Pons (tissue), 1 donor: ENCODE measurements at regions not wholly inside any gene's neighbourhood (a gene's known extent, or its start where the extent isn't known, plus 50 kb on each side); places are given as distances from the start of the nearest gene placed in this dataset.
A peak's percentile ranks its signal among the peaks of the same experiment; 100 is the strongest.
"Not testable (repeated sequence)": the region's sequence is repeated elsewhere in the genome, so short reads cannot be mapped to it uniquely, and the experiment has no call there.

ENCODE experiments used
- DNase-seq: peaks from one replicate; pipeline ENCODE4 v3.0.0-alpha.2; 2016; ENCODE audit warnings: low spot score

GRCh38 chr6:10180138-10181074 is 234.5 kb downstream of the TFAP2A start:
- no peak for DNase-seq

- no peak for DNase-seq
Observed at GRCh38 chr6:10177704-10178103, 237.2 kb downstream of the TFAP2A start.

DNA sequence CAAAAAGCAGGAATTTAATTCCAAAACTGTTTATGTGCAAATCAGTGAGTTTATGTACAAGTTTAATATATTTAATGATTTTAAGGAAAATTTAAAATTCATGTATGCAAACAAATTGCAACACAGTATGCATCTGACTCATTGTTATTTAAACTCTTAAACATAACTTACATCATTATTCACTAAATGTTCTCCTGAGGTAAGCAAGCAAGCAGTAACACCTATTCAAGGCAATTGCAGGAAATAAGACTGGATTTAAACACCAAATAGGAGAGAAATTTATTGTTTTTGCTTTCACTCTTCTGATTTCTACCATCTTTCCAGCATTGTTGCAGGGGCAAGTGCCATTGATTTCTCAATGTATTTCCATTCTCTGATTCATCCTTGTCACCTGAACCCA is 239.5 kb downstream of the TFAP2A start:
- DNase-seq: no peak

DNA sequence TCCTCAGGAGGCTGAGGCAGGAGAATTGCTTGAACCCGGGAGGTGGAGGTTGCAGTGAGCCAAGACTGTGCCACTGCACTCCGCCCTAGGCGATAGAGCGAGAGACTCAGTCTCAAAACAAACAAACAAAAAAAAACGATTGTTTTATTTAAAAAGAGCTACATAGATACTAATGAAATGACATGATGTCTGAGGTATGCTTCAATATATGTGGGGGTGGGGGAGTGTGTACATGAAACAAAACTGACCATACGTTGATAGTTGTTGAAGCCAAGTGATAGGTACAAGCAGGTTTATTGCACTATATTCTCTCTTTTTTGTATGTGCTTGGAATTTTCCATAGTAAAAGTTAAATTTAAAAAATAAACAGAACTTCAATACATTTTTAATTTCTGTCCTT is 240.1 kb downstream of the TFAP2A start:
- DNase-seq: no peak

- DNase-seq: no peak
Observed at GRCh38 chr6:10174056-10174455, 240.8 kb downstream of the TFAP2A start.

- not testable (repeated sequence) for DNase-seq
Observed at GRCh38 chr6:10171706-10172105, 243.2 kb downstream of the TFAP2A start.

DNA sequence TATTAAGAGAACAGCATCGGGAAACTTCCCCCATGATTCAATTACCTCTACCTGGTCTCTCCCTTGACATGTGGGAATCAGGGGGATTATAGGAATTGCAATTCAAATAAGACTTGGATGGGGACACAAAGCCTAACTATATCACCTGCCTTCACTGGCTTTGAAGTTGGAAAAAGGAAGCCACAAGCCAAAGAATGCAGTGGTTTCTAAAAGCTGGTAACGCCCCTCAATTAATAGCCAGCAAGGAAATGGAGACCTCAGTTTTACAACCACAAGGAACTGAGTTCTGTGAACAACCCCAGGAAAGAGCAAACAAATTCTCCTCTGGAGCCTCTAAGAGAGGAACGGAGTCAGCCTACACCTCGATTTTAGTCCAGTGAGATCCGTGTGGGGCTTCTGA is 244.1 kb downstream of the TFAP2A start:
- DNase-seq: no peak

DNA sequence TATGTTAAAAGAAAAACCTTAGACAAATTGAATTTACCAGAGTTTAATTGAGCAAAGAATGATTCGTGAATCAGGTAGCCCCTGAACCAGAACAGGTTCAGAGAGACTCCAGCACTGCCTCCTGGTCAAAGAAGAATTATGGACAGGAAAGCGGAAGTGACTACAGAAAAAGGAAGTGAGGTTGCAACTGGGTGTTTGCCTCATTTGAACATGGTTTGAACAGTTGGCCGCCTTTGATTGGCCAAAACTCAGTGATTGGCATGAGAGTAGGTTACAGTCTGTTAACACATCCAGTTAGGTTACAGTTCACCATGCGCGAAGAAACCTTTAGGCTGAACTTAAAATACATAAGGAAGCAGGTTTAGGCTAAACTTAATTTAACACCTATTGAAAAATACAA is 248.8 kb downstream of the TFAP2A start:
- no peak for DNase-seq

GRCh38 chr6:10163203-10163962 is 251.5 kb downstream of the TFAP2A start:
- DNase-seq: no peak

DNA sequence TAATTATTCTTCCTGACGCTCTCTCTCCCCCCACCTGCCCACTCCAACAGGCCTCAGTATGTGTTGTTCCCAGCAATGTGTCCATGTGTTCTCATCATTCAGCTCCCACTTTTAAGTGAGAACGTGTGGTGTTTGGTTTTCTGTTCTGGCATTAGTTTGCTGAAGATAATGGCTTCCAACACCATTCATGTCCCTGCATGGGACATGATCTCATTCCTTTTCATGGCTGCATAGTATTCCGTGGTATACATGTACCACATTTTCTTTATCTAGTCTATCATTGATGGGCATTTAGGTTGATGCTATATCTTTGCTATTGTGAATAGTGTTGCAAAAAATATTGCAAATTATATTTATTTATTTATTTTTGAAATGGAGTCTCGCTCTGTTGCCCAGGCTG is 258.0 kb downstream of the TFAP2A start:
- DNase-seq: no peak

DNA sequence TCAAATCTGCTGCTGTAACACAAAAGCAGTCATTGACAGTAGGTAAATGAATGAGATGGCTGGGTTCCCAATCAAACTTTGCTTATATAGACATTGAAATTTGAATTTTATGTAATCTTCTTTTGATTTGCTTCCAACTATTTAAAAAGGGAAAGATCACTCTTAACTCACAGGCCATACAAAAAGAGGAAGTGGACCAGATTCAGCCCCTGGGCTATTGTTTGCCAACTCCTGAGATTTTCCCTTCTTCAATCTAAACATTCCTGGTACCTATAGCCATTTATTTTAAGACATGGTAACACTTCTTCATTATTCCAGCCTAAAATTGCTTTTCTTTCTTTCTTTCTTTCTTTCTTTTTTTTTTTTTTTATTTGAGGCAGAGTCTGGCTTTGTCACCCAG is 260.6 kb downstream of the TFAP2A start:
- DNase-seq: no peak

GRCh38 chr6:10151144-10151915 is 263.5 kb downstream of the TFAP2A start:
- DNase-seq: no peak

GRCh38 chr6:10149603-10150002 is 265.3 kb downstream of the TFAP2A start:
- DNase-seq: no peak

GRCh38 chr6:10146715-10147451 is 268.0 kb downstream of the TFAP2A start:
- DNase-seq: peak; percentile 73

- DNase-seq: no peak
Observed at GRCh38 chr6:10144772-10145171, 270.1 kb downstream of the TFAP2A start.

DNA sequence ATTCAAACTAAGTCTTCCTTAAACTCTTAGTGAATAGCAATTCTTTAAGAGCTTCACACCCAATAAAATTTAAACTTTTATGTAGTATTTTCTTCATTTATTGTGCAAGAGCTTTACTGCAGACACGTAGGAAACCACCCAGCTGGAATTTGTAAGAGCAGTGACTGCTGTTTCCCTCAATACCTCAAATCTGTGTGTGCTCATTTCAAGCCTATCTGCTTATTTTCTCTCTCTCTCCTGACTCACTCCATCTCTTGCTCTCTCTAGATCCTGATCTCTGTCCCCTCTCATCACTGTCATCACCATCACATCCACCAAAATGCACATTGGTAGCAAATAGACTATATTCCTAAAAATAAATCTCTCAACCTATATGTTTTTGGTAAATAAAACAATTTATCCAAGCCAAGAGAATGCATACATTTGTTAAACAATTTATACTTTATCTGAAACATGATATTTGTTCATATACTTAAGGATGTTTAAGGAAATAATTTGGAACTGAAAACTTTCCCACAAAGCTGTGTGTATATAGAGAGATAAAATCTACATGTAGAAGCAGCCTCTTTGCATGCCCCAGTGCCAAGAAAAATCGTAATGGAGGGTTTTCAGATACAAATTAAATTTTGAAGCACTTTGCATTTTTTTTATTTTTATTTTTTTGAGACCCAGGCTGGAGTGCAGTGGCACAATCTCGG is 273.0 kb downstream of the TFAP2A start:
- no peak for DNase-seq

GRCh38 chr6:10140824-10141223 is 274.1 kb downstream of the TFAP2A start:
- no peak for DNase-seq

DNA sequence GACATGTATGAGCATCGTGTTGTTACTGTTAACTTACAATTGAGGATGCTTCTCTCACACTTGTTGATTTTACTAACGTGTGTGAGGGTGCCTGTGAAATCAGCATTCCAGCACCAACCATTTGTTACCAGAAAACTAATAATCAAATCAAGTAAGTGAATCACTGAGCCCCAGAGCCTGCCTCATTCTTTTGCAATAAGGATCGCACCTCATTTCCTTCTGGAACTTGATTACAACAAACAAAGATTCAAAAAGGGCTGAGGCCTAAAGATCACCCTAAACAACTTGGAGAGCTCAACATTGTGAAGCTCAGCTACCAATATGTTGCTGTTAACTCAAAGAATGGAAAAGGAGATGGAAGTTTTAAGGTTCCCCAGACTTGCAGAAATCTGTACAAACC is 274.7 kb downstream of the TFAP2A start:
- no peak for DNase-seq

- no peak for DNase-seq
Observed at GRCh38 chr6:10138917-10139316, 276.0 kb downstream of the TFAP2A start.

DNA sequence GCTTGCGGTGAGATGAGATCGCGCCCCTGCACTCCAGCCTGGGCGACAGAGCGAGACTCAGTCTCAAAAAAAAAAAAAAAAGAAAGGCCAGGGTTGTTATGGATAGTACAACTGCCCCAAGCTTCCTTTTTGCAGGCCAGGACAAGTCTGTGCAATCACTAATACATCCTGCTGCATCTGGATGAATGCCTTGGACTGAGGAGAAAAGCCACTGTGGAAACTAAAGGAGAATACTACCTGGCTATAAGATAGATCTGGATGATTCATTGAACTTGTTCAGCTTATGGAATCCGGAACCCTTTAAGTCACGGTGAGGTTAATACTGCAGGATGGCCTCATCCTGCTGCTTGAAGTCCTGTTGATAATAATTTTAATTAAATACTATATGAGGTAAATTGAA is 278.2 kb downstream of the TFAP2A start:
- DNase-seq: no peak

DNA sequence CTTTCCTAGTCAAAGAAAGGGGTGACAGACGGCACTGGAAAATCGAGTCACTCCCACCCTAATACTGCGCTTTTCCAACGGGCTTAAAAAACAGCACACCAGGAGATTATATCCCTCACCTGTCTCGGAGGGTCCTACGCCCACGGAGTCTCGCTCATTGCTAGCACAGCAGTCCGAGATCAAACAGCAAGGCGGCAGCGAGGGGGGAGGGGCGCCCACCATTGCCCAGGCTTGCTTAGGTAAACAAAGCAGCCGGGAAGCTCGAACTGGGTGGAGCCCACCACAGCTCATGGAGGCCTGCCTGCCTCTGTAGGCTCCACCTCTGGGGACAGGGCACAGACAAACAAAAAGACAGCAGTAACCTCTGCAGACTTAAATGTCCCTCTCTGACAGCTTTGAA is 280.7 kb downstream of the TFAP2A start:
- not testable (repeated sequence) for DNase-seq
